HepG2 (cell line): ENCODE measurements at regions not wholly inside any gene's neighbourhood (a gene's known extent, or its start where the extent isn't known, plus 50 kb on each side); places are given as distances from the start of the nearest gene placed in this dataset.

ENCODE experiments used
- CEBPB ChIP-seq: IDR thresholded peaks from 2 replicates; pipeline ENCODE4 v1.6.1; 2011; ENCODE audit warnings: low read depth, low read length, improper control_type of control experiment, borderline replicate concordance
- CTCF ChIP-seq: sonication (generic); formaldehyde crosslinking; IDR thresholded peaks from 2 replicates; pipeline ENCODE4 v1.5.0; 2020; ENCODE audit warnings: mild to moderate bottlenecking, missing genetic modification reagents, moderate library complexity
- FOXM1 ChIP-seq: sonication (generic); formaldehyde crosslinking; IDR thresholded peaks from 2 replicates; pipeline ENCODE4 v1.5.0; 2020; ENCODE audit warnings: missing genetic modification reagents
- GABPA ChIP-seq, 2 experiments: IDR thresholded peaks; 2 replicates each; pipeline ENCODE4 v1.6.1; 2011 to 2016; ENCODE audit warnings: low read depth in 2 of 2, low read length in 1 of 2, missing biosample characterization in 1 of 2, missing genetic modification characterization in 1 of 2
- GLMP ChIP-seq: sonication (generic); formaldehyde crosslinking; IDR thresholded peaks from 2 replicates; pipeline ENCODE4 v1.9.0; 2021; ENCODE audit warnings: missing genetic modification reagents, mild to moderate bottlenecking, borderline replicate concordance
- MTA1 ChIP-seq: sonication (generic); formaldehyde crosslinking; IDR thresholded peaks from 2 replicates; pipeline ENCODE4 v1.4.0; 2020; ENCODE audit warnings: missing genetic modification reagents, mild to moderate bottlenecking, borderline replicate concordance
- NR2C2 ChIP-seq: sonication (generic); formaldehyde crosslinking; IDR thresholded peaks from 2 replicates; pipeline ENCODE4 v1.4.0; 2020; ENCODE audit warnings: missing genetic modification reagents, mild to moderate bottlenecking, moderate library complexity, borderline replicate concordance
- NRL ChIP-seq: sonication (generic); formaldehyde crosslinking; IDR thresholded peaks from 2 replicates; pipeline ENCODE4 v1.5.0; 2020; ENCODE audit warnings: missing genetic modification reagents, mild to moderate bottlenecking, moderate library complexity, borderline replicate concordance
- PCBP2 ChIP-seq: fragments of 200-400 bp; formaldehyde crosslinking; optimal IDR thresholded peaks from 2 replicates; pipeline ENCODE3; 2018; ENCODE audit warnings: low read length, low read depth; ENCODE audit not compliant: poor library complexity, severe bottlenecking
- RAD21 ChIP-seq: fragments of 450-650 bp; formaldehyde crosslinking; IDR thresholded peaks from 2 replicates; pipeline ENCODE4 v1.5.0; 2020; ENCODE audit warnings: mild to moderate bottlenecking
- SMC3 ChIP-seq: IDR thresholded peaks from 2 replicates; pipeline ENCODE4 v1.6.1; 2011; ENCODE audit warnings: low read length, improper control_type of control experiment
- SOX6 ChIP-seq, 2 experiments: fragments of 450-650 bp in 1 of 2; sonication (generic) in 1 of 2; formaldehyde crosslinking in 1 of 2; IDR thresholded peaks; 2 replicates each; pipeline versions ENCODE4 v1.4.0 to v1.6.1; 2017 to 2020; ENCODE audit warnings: antibody characterized with exemption in 1 of 2, mild to moderate bottlenecking in 1 of 2, missing genetic modification reagents in 1 of 2
- TBL1XR1 ChIP-seq: fragments of 150-350 bp; IDR thresholded peaks from 2 replicates; pipeline ENCODE4 v1.6.1; 2014; ENCODE audit warnings: borderline replicate concordance, low read length; ENCODE audit not compliant: partially characterized antibody

GRCh38 chr5:73288803-73289720 lies 116.1 kb downstream of the TMEM174 start:
- TF ChIP-seq PCBP2 = no peak
- no peak for TF ChIP-seq CTCF (CRISPR knock-in tag)
- TF ChIP-seq CEBPB = no peak
- TF ChIP-seq MTA1 (CRISPR knock-in tag) = no peak
- TF ChIP-seq GABPA (IDR thresholded peaks at IDR 0.05; ENCODE audit: low read depth, low read length) = no peak
- TF ChIP-seq GABPA (CRISPR knock-in tag; IDR thresholded peaks at IDR 0.05; ENCODE audit: low read depth) = no peak
- TF ChIP-seq FOXM1 (CRISPR knock-in tag) = no peak
- TF ChIP-seq GLMP (CRISPR knock-in tag) = no peak
- no peak for TF ChIP-seq SOX6 (IDR thresholded peaks at IDR 0.05)
- no peak for TF ChIP-seq SOX6 (CRISPR knock-in tag; IDR thresholded peaks at IDR 0.05)
- no peak for TF ChIP-seq NRL
- no peak for TF ChIP-seq RAD21 (CRISPR knock-in tag)
- no peak for TF ChIP-seq NR2C2 (CRISPR knock-in tag)
- TF ChIP-seq SMC3 = no peak
- no peak for TF ChIP-seq TBL1XR1
